Skeletal muscle cell (primary cell): ENCODE measurements at regions not wholly inside any gene's neighbourhood (a gene's known extent, or its start where the extent isn't known, plus 50 kb on each side); places are given as distances from the start of the nearest gene placed in this dataset.

Experiments
- DNase-seq: peaks from one replicate; pipeline ENCODE4 v3.0.0-alpha.2; 2010; ENCODE audit warnings: low read depth
- H3K4me3 ChIP-seq: 2 replicates; pipeline ENCODE4 v1.5.1; 2011; ENCODE audit warnings: low read depth, mild to moderate bottlenecking, control low read depth, low read length, moderate library complexity

- DNase-seq = no peak
These were observed 54.2 kb upstream of the PAM start for GRCh38 chr5:102700916-102701315.

GRCh38 chr5:102701748-102702147 lies 53.4 kb upstream of the PAM start:
- no peak overlapping the region for H3K4me3 ChIP-seq
- no peak for DNase-seq

More at GRCh38 chr5:102700916-102701315, 54.2 kb upstream of the PAM start:
- H3K4me3 ChIP-seq = no peak overlapping the region
